Esophagus squamous epithelium (tissue), 4 donors: ENCODE measurements at regions not wholly inside any gene's neighbourhood (a gene's known extent, or its start where the extent isn't known, plus 50 kb on each side); places are given as distances from the start of the nearest gene placed in this dataset.

ENCODE experiments used
- POLR2A ChIP-seq, 4 donors: fragments of 450-650 bp; IDR thresholded peaks; one replicate each; pipeline ENCODE4 v1.6.1; 2017; ENCODE audit warnings: antibody characterized with exemption in 4 of 4, mild to moderate bottlenecking in 4 of 4, moderate library complexity in 3 of 4
- TF ChIP-seq, protein P1 (sequence below), 6 experiments: fragments of 450-650 bp in 4 of 6; fragments of 200-600 bp in 2 of 6; sonication (generic) in 2 of 6; IDR thresholded peaks; one replicate each; pipeline ENCODE4 v1.5.1; 2016 to 2019; ENCODE audit warnings: antibody characterized with exemption in 6 of 6, mild to moderate bottlenecking in 4 of 6, moderate library complexity in 4 of 6

DNA sequence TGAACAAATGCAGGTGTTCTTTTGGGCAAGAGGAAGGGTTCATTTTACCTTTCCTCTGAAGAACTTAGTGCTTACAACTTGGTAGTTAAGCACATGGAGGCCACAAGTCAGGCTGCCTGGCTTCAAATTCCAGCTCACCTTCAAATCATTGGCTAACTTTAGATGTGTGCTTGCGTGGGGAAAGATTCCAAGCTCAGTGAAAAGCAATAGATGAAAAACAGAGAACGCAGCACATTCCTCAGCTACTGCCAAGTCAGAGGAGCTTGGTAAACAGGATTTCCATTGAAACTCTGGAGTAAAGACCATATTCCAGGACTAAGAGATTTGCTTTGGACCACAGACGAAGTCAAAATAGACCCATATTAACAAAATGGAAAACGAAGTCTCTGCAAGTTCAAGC is 96.3 kb upstream of the ASB18 start:
- TF ChIP-seq, protein P1, sequence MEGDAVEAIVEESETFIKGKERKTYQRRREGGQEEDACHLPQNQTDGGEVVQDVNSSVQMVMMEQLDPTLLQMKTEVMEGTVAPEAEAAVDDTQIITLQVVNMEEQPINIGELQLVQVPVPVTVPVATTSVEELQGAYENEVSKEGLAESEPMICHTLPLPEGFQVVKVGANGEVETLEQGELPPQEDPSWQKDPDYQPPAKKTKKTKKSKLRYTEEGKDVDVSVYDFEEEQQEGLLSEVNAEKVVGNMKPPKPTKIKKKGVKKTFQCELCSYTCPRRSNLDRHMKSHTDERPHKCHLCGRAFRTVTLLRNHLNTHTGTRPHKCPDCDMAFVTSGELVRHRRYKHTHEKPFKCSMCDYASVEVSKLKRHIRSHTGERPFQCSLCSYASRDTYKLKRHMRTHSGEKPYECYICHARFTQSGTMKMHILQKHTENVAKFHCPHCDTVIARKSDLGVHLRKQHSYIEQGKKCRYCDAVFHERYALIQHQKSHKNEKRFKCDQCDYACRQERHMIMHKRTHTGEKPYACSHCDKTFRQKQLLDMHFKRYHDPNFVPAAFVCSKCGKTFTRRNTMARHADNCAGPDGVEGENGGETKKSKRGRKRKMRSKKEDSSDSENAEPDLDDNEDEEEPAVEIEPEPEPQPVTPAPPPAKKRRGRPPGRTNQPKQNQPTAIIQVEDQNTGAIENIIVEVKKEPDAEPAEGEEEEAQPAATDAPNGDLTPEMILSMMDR (IDR thresholded peaks at IDR 0.05), result no peak
- TF ChIP-seq POLR2A (IDR thresholded peaks at IDR 0.05), result no peak
